Ovary (tissue), 3 donors: ENCODE measurements at regions not wholly inside any gene's neighbourhood (a gene's known extent, or its start where the extent isn't known, plus 50 kb on each side); places are given as distances from the start of the nearest gene placed in this dataset.

Experiments
- CTCF ChIP-seq, 3 donors: fragments of 450-650 bp in 2 of 3; fragments of 200-600 bp in 1 of 3; IDR thresholded peaks; one replicate each; pipeline versions ENCODE4 v1.5.1 to v1.8.0; 2016 to 2022; ENCODE audit warnings: antibody characterized with exemption in 3 of 3, mild to moderate bottlenecking in 1 of 3
- EP300 ChIP-seq: sonication (generic); formaldehyde crosslinking; IDR thresholded peaks from one replicate; pipeline ENCODE4 v1.6.1; 2017; ENCODE audit warnings: antibody characterized with exemption
- POLR2A ChIP-seq: fragments of 450-650 bp; IDR thresholded peaks from one replicate; pipeline ENCODE4 v1.6.1; 2017; ENCODE audit warnings: antibody characterized with exemption, mild to moderate bottlenecking, moderate library complexity
- donor health status: DM: no; HTN: no; CAD: no.

DNA sequence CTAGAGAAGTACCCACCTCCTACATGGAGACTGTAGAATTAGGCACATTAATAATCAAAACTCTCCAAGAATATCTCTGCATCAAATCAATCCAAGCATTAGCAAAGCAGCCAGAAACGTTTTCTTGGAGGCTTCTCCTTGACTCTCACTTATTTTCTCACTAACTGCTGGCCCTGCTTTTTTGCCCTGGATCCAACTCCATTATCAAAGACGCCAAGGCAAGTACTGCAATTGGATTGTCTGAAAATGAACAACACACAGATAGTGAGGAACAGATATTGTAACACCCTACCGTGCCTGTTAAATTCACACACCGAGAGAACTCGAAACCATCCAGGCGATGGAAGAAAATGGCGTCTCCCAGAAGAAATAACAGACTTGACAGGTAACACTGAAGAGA lies 256.2 kb upstream of the MDFIC2 start:
- TF ChIP-seq CTCF (IDR thresholded peaks at IDR 0.05) (no peak), POLR2A (no peak), EP300 (no peak)
